Left lung (tissue), 4 donors: ENCODE measurements at regions not wholly inside any gene's neighbourhood (a gene's known extent, or its start where the extent isn't known, plus 50 kb on each side); places are given as distances from the start of the nearest gene placed in this dataset.
A peak's percentile ranks its signal among the peaks of the same experiment; 100 is the strongest.

Experiments
- ATAC-seq: fragments of 200-7000 bp; cut with Tn5 transposase; one replicate; pipeline ENCODE4 v1.9.1; 2020; ENCODE audit warnings: moderate library complexity
- DNase-seq, 4 donors: peaks; one replicate each; pipeline ENCODE4 v3.0.0-alpha.2; 2013 to 2020
- H3K27ac ChIP-seq, 2 donors: fragments of 200-600 bp; sonication (generic) in 1 of 2; one replicate each; pipeline versions ENCODE4 v1.5.0 to v1.8.0; 2020 to 2021
- H3K27me3 ChIP-seq, 2 donors: fragments of 200-600 bp; sonication (generic) in 1 of 2; one replicate each; pipeline versions ENCODE4 v1.5.0 to v1.8.0; 2020 to 2021
- H3K36me3 ChIP-seq, 2 donors: fragments of 200-600 bp; sonication (generic) in 1 of 2; one replicate each; pipeline versions ENCODE4 v1.5.0 to v1.8.0; 2020 to 2021
- H3K4me1 ChIP-seq, 2 donors: fragments of 200-600 bp; one replicate each; pipeline ENCODE4 v1.8.0; 2021
- H3K4me3 ChIP-seq, 2 donors: fragments of 200-600 bp; sonication (generic) in 1 of 2; one replicate each; pipeline versions ENCODE4 v1.5.0 to v1.8.0; 2020 to 2021; ENCODE audit warnings: mild to moderate bottlenecking in 1 of 2
- H3K9me3 ChIP-seq, 2 donors: fragments of 200-600 bp; sonication (generic) in 1 of 2; one replicate each; pipeline versions ENCODE4 v1.5.0 to v1.8.0; 2020 to 2021
- intact Hi-C, 2 donors: fragments of 100-400 bp; cut with DNase I; formaldehyde crosslinking; loops; one replicate each; pipeline versions ENCODE4 v1.11.2 to v1.14.2; 2022
- TF ChIP-seq, protein P1 (sequence below), 2 donors: fragments of 200-600 bp; sonication (generic) in 1 of 2; IDR thresholded peaks; one replicate each; pipeline versions ENCODE4 v1.5.0 to v1.8.0; 2021; ENCODE audit warnings: antibody characterized with exemption in 2 of 2
- donor health status: DM: no; HTN: yes; CAD: no.
- donor health status: DM: no; HTN: no; CAD: no.

DNA sequence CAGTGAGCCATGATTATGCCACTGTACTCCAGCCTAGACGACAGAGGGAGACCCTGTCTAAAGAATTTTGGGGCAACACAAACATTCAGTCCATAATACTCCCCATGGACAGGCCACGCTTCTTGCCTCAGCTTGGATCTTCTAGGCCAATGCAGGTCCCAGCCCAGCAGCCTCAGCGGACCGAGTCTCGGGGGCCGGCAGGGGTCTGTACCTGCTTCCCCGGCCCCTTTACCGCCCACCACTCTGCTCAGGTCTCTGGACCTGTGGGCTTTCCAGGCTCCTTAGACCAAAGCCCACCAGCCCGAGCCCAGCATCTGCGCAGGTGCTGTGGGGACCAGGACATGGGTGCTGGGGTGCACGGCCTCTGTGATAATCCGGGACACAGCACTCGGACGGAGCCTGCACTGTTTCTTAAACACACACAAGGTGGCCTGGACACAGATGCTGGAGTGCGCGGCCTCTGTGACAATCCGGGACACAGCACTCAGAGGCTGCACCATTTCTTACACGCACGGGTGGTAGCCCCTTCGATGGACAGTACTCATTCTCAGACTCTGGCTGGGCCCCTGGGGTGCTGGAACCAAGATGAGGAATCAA lies 62.1 kb upstream of the GPC1 start:
- TF ChIP-seq, protein P1, sequence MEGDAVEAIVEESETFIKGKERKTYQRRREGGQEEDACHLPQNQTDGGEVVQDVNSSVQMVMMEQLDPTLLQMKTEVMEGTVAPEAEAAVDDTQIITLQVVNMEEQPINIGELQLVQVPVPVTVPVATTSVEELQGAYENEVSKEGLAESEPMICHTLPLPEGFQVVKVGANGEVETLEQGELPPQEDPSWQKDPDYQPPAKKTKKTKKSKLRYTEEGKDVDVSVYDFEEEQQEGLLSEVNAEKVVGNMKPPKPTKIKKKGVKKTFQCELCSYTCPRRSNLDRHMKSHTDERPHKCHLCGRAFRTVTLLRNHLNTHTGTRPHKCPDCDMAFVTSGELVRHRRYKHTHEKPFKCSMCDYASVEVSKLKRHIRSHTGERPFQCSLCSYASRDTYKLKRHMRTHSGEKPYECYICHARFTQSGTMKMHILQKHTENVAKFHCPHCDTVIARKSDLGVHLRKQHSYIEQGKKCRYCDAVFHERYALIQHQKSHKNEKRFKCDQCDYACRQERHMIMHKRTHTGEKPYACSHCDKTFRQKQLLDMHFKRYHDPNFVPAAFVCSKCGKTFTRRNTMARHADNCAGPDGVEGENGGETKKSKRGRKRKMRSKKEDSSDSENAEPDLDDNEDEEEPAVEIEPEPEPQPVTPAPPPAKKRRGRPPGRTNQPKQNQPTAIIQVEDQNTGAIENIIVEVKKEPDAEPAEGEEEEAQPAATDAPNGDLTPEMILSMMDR (IDR thresholded peaks at IDR 0.05): no peak
- intact Hi-C loops: no loop called here
- H3K9me3 ChIP-seq: no peaks in the 10 kb centered on the region
- no peak overlapping the region for H3K27ac ChIP-seq
- no peaks in the 10 kb centered on the region for H3K36me3 ChIP-seq
- peak in 1 of 4 donors; percentile 62 for DNase-seq
- H3K27me3 ChIP-seq: peaks cover 0 to 5% of the 10 kb centered on the region in 2 donors
- peaks cover 6 to 10% of the 10 kb centered on the region in 2 donors for H3K4me1 ChIP-seq
- no peak overlapping the region for H3K4me3 ChIP-seq
- no peak for ATAC-seq

DNA sequence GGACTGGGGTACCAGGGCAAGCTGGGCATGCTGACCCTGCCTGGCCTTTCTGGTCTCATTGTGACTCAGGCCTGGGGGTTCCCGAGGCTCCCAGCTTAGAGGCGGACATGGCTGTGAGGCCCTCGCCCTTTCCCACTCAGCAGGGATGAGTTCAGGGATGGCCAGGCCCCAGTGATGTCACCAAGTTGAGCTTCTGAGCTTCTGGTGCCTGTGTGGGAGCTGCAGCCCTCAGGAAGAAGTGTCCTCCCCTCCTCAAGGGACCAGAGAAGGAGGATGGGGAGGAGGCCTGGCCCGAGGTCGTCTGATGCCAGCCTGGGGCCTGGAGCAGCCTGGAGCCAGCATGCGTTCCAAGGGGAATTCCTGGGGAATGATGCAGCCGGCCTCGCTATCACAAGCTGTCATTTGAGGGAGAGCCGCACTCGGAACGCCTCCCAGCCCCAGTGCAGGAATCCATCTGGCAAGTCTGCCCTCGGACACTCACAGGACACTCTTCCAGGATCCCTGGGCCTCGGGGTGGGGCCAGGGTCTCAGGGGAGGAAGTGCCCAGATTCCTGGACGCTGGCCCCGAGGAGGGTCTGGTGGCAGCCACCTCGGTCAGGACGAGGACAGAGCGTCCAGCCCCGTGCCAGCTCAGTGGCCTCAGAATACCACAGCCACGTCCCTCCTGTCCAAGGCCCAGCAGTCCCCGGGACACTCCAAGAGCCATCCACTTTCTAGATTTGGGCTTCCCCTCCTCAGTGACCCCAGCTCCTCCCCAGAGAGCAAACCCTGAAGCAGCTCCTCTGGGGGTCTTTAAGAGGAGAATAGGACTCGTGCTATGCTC lies 61.2 kb upstream of the GPC1 start:
- intact Hi-C loops: no loop called here
- TF ChIP-seq, protein P1 (IDR thresholded peaks at IDR 0.05): no peak
- peak in 3 of 4 donors; percentile 46 to 79 (median 62) for DNase-seq
- peaks cover 0 to 5% of the 10 kb centered on the region in 2 donors for H3K27me3 ChIP-seq
- H3K4me1 ChIP-seq: peaks cover 6 to 10% of the 10 kb centered on the region in 2 donors
- H3K27ac ChIP-seq: peak overlapping the region in 1 of 2 donors; percentile 25
- H3K36me3 ChIP-seq: no peaks in the 10 kb centered on the region
- no peaks in the 10 kb centered on the region for H3K9me3 ChIP-seq
- peak; percentile 20 for ATAC-seq
- no peak overlapping the region for H3K4me3 ChIP-seq

DNA sequence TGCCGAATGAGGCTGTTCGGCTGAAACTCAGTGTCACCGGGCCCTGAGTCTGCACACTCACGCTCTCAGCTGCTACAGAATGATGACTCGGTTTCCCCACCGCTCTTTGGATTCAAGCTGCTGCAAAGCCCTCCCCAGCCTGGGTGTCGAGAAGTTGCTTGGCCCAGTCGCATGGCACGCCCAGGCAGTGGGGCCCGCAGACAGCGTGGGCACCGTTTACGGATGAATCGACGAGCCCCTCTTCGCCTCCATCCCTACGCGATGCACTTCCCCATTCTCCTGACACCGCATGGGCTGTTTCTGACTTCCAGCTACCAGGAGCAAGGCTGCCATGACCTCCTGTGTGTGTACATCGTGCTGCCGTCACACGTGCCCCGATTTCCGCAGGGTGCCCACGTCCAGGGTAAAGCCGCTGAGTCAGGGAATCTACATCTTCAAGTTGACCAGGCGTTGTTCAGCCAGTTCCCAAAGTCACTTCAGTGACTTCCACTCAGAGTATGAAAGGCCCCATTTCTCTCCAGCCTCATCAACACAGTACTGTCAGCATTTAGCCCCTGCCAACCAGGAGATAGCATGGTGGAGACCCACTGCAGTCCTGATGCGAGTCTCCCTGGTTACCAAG lies 60.3 kb upstream of the GPC1 start:
- TF ChIP-seq, protein P1 (IDR thresholded peaks at IDR 0.05): no peak
- DNase-seq (peak in 1 of 4 donors; percentile 62), ATAC-seq (no peak)
- intact Hi-C loops: no loop called here
- Histone ChIP-seq H3K4me3 (no peak overlapping the region), H3K36me3 (no peaks in the 10 kb centered on the region), H3K27ac (no peak overlapping the region), H3K9me3 (no peaks in the 10 kb centered on the region), H3K4me1 (peaks cover 0 to 3% of the 10 kb centered on the region in 2 donors), H3K27me3 (peaks cover 0 to 5% of the 10 kb centered on the region in 2 donors)

DNA sequence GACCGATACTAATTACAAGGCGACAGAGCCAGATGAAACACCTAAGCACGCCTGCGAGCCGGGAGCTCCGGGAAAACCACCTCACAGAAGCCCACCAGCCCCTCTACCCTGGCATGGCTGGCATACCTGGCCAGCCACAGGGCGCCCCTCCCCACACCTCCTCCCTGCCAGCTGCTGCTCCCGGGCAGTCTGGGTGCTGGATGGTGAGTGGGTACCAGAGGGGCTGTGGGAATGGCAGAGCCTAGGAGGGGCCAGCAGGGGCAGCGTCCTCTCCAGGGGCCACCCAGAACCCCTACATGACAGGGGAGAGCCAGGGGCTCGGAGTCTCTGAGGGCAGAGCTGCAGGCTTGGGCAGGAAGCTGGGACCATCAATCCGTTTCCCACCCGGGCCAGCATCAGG lies 58.7 kb upstream of the GPC1 start:
- Histone ChIP-seq H3K36me3 (no peaks in the 10 kb centered on the region), H3K4me3 (no peak overlapping the region), H3K27me3 (peaks cover 0 to 5% of the 10 kb centered on the region in 2 donors), H3K9me3 (no peaks in the 10 kb centered on the region), H3K4me1 (no peaks in the 10 kb centered on the region), H3K27ac (no peak overlapping the region)
- ATAC-seq (no peak), DNase-seq (peak in 1 of 4 donors; percentile 66)
- intact Hi-C loops: no loop called here
- TF ChIP-seq, protein P1 (IDR thresholded peaks at IDR 0.05): no peak

DNA sequence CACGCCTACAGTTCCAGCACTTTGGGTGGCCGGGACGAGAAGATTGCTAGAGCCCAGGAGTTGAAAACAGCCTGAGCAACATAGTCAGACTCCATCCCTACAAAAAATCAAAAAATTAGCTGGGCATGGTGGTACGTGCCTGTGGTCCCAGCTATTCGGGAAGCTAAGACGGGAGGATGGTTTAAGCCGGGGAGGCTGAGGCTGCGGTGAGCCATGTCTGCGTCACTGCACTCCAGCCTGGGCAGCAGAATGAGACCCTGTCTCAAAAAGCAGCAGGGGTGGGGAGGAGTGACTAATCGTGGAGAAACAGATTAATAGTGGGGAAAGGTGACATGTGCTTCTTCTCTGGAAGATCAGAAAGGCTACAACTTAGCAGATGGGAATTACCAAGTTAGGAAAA lies 58.1 kb upstream of the GPC1 start:
- no peaks in the 10 kb centered on the region for H3K9me3 ChIP-seq
- intact Hi-C loops: no loop called here
- H3K27ac ChIP-seq: no peak overlapping the region
- H3K4me1 ChIP-seq: no peaks in the 10 kb centered on the region
- TF ChIP-seq, protein P1 (IDR thresholded peaks at IDR 0.05): no peak
- no peaks in the 10 kb centered on the region for H3K36me3 ChIP-seq
- H3K27me3 ChIP-seq: peaks cover 0 to 5% of the 10 kb centered on the region in 2 donors
- no peak overlapping the region for H3K4me3 ChIP-seq
- no peak for ATAC-seq
- DNase-seq: no peak
